ENCODE measurements at regions not wholly inside any gene's neighbourhood (a gene's known extent, or its start where the extent isn't known, plus 50 kb on each side); places are given as distances from the start of the nearest gene placed in this dataset.

DNA sequence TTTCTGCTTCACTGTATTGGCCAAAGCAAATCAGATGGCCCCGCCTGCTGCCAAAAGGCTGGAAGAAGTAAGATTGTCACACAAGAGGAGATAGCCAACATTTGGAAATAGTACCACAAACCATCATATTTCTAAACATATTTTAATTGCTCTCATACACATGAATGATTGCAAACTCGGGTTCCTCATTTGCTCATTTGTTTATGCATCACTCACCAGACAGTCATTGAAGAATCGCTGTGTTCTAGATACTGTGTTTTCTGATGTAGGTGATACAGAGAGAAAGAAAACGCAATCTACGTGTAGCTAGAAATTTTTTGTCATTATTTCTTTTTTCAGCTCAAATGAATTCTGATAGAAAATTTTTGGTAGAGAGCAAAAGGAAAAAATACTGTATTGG lies 1103.4 kb downstream of the TSN start:
- TF ChIP-seq POLR2A (IDR thresholded peaks at IDR 0.05): no peak
- TF ChIP-seq, protein P1, sequence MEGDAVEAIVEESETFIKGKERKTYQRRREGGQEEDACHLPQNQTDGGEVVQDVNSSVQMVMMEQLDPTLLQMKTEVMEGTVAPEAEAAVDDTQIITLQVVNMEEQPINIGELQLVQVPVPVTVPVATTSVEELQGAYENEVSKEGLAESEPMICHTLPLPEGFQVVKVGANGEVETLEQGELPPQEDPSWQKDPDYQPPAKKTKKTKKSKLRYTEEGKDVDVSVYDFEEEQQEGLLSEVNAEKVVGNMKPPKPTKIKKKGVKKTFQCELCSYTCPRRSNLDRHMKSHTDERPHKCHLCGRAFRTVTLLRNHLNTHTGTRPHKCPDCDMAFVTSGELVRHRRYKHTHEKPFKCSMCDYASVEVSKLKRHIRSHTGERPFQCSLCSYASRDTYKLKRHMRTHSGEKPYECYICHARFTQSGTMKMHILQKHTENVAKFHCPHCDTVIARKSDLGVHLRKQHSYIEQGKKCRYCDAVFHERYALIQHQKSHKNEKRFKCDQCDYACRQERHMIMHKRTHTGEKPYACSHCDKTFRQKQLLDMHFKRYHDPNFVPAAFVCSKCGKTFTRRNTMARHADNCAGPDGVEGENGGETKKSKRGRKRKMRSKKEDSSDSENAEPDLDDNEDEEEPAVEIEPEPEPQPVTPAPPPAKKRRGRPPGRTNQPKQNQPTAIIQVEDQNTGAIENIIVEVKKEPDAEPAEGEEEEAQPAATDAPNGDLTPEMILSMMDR (IDR thresholded peaks at IDR 0.05): no peak
- no peak for DNase-seq
- Histone ChIP-seq H3K27me3 (no peaks in the 10 kb centered on the region), H3K4me3 (no peak overlapping the region), H3K36me3 (replicated peaks in 1 of 2; ENCODE audit: insufficient read depth in 1 of 2, low read depth in 2 of 2) (no peaks in the 10 kb centered on the region), H3K4me1 (no peaks in the 10 kb centered on the region), H3K9me3 (no peaks in the 10 kb centered on the region), H3K27ac (no peak overlapping the region)
- intact Hi-C loops (cut with DNase I): no loop called here
- no peak for ATAC-seq
- 76 to 78% methylated on average over 5 of the region's 5 CpGs for WGBS, 2 donors

DNA sequence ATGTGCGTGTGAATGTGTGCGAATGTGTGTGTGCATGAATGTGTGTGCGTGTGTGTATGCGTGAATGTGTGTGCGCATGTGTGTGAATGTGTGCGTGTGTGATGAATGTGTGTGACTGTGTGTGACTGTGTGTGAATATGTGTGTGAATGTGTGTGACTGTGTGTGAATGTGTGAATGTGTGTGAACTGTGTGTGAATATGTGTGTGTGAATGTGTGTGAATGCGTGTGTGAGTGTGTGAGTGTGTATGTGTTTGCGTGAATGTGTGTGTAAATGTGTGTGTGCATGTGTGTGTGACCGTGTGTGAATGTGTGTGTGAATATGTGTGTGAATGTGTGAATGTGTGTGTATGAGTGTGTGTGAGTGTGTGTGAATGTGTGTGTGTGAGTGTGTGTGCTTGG lies 1103.8 kb downstream of the TSN start:
- intact Hi-C loops (cut with DNase I): no loop called here
- Histone ChIP-seq H3K4me1 (no peaks in the 10 kb centered on the region), H3K27me3 (no peaks in the 10 kb centered on the region), H3K27ac (no peak overlapping the region), H3K9me3 (no peaks in the 10 kb centered on the region), H3K4me3 (no peak overlapping the region), H3K36me3 (replicated peaks in 1 of 2; ENCODE audit: insufficient read depth in 1 of 2, low read depth in 2 of 2) (no peaks in the 10 kb centered on the region)
- no peak for DNase-seq
- 75 to 76% methylated on average over 9 of the region's 9 CpGs for WGBS, 2 donors
- no peak for ATAC-seq
- TF ChIP-seq, protein P1 (IDR thresholded peaks at IDR 0.05): no peak
- TF ChIP-seq POLR2A (IDR thresholded peaks at IDR 0.05): no peak

DNA sequence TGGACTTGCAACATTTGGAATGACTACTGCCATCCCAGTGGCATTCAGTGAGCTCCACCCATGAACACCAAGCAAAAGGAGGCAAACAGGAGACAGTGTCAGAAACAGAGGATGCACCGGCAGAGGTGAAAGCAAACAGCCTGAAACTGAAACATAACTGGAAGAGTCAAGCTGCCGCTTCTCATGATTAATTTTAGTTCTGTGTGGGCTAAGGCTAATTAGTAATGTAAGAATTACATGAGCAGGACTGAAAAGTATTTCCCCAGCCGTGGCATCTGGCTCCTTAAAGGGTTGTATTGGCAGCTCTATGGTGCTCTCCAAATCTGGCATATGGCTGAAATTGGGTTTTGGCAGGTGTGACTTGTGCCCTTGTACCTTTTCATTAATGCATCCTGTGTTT lies 1108.1 kb downstream of the TSN start:
- intact Hi-C loops (cut with DNase I): no loop called here
- TF ChIP-seq, protein P1 (IDR thresholded peaks at IDR 0.05): no peak
- TF ChIP-seq POLR2A (IDR thresholded peaks at IDR 0.05): no peak
- WGBS, 2 donors: 35 to 45% methylated on average over 3 of the region's 3 CpGs
- H3K9me3 ChIP-seq: no peaks in the 10 kb centered on the region
- no peaks in the 10 kb centered on the region for H3K27me3 ChIP-seq
- DNase-seq (no peak), ATAC-seq (no peak)
- H3K4me1 ChIP-seq: no peaks in the 10 kb centered on the region
- H3K4me3 ChIP-seq: no peak overlapping the region
- no peaks in the 10 kb centered on the region for H3K36me3 ChIP-seq (replicated peaks in 1 of 2; ENCODE audit: insufficient read depth in 1 of 2, low read depth in 2 of 2)
- H3K27ac ChIP-seq: no peak overlapping the region

DNA sequence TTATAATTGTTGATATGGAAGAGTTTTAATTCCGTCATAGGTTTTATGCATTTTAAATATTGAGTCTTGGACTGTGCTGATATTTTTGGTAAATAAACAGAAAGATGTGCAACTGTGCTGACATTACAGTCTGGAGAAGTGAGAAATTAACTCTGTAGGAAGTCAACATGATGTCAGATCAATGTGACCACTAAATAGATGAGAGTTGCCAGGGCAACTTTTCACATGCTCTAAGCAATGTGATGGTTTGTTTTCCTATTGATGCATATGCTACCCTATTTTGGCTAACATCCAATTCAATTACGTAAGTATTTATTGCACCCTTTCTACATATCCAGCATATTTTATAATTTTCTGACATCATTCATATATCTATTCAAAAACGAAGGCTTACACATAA lies 1109.3 kb downstream of the TSN start:
- intact Hi-C loops (cut with DNase I): no loop called here
- no peaks in the 10 kb centered on the region for H3K9me3 ChIP-seq
- WGBS, 2 donors: 50 to 57% methylated on average over 3 of the region's 3 CpGs
- TF ChIP-seq POLR2A (IDR thresholded peaks at IDR 0.05): no peak
- TF ChIP-seq, protein P1 (IDR thresholded peaks at IDR 0.05): no peak
- H3K27ac ChIP-seq: no peak overlapping the region
- H3K4me1 ChIP-seq: no peaks in the 10 kb centered on the region
- ATAC-seq: no peak
- no peaks in the 10 kb centered on the region for H3K27me3 ChIP-seq
- no peak for DNase-seq
- no peak overlapping the region for H3K4me3 ChIP-seq
- no peaks in the 10 kb centered on the region for H3K36me3 ChIP-seq (replicated peaks in 1 of 2; ENCODE audit: insufficient read depth in 1 of 2, low read depth in 2 of 2)

DNA sequence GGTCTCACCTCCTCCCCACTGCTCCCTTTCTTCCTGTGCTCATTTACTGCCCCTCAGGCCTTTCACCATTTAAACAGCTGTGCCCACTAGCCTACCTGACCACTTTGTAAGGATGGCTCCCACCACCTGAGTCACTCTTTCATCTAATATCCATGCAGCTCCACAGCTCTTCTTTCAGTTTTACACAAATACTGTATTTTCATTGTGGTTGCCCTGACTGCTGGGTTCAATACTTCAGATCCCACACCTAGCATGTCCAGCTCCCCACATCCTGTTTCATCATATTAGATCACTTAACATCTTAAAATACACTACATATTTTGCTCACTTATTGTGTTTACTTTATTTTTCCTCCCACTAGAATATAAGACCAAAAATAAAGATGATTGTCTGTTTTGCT lies 1110.6 kb downstream of the TSN start:
- no peaks in the 10 kb centered on the region for H3K9me3 ChIP-seq
- no peak overlapping the region for H3K4me3 ChIP-seq
- H3K36me3 ChIP-seq (replicated peaks in 1 of 2; ENCODE audit: insufficient read depth in 1 of 2, low read depth in 2 of 2): no peaks in the 10 kb centered on the region
- H3K27me3 ChIP-seq: no peaks in the 10 kb centered on the region
- no peak overlapping the region for H3K27ac ChIP-seq
- intact Hi-C loops (cut with DNase I): no loop called here
- no peak for DNase-seq
- no peaks in the 10 kb centered on the region for H3K4me1 ChIP-seq
- ATAC-seq: no peak
- TF ChIP-seq, protein P1 (IDR thresholded peaks at IDR 0.05): no peak
- TF ChIP-seq POLR2A (IDR thresholded peaks at IDR 0.05): no peak

Measured in body of pancreas (tissue), 4 donors.